Uterus (tissue), 2 donors: ENCODE measurements at regions not wholly inside any gene's neighbourhood (a gene's known extent, or its start where the extent isn't known, plus 50 kb on each side); places are given as distances from the start of the nearest gene placed in this dataset.
"Not testable (repeated sequence)": the region's sequence is repeated elsewhere in the genome, so short reads cannot be mapped to it uniquely, and the experiment has no call there.

ENCODE experiments used
- POLR2A ChIP-seq, 2 donors: fragments of 450-650 bp; IDR thresholded peaks; one replicate each; pipeline ENCODE4 v1.6.1; 2016; ENCODE audit warnings: antibody characterized with exemption in 2 of 2, mild to moderate bottlenecking in 1 of 2, moderate library complexity in 1 of 2
- TF ChIP-seq, protein P1 (sequence below), 4 experiments: fragments of 200-600 bp in 2 of 4; fragments of 450-650 bp in 2 of 4; sonication (generic) in 2 of 4; IDR thresholded peaks; one replicate each; pipeline ENCODE4 v1.5.1; 2016 to 2019; ENCODE audit warnings: antibody characterized with exemption in 4 of 4, mild to moderate bottlenecking in 2 of 4, moderate library complexity in 1 of 4

DNA sequence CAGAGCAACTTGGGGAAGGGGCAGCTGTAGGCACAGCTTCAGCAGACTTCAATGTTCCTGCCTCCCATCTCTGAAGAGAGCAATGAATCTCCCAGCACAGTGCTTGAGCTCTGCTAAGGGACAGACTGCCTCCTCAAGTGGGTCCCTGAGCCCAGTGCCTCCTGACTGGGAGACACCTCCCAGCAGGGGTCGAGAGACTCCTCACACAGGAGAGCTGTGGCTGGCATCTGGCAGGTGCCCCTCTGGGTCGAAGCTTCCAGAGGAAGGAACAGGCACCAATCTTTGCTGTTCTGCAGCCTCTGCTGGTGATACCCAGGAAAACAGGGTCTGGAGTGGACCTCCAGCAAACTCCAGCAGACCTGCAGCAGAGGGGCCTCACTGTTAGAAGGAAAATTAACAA, 563.8 kb downstream of the RWDD3 start:
- TF ChIP-seq, protein P1, sequence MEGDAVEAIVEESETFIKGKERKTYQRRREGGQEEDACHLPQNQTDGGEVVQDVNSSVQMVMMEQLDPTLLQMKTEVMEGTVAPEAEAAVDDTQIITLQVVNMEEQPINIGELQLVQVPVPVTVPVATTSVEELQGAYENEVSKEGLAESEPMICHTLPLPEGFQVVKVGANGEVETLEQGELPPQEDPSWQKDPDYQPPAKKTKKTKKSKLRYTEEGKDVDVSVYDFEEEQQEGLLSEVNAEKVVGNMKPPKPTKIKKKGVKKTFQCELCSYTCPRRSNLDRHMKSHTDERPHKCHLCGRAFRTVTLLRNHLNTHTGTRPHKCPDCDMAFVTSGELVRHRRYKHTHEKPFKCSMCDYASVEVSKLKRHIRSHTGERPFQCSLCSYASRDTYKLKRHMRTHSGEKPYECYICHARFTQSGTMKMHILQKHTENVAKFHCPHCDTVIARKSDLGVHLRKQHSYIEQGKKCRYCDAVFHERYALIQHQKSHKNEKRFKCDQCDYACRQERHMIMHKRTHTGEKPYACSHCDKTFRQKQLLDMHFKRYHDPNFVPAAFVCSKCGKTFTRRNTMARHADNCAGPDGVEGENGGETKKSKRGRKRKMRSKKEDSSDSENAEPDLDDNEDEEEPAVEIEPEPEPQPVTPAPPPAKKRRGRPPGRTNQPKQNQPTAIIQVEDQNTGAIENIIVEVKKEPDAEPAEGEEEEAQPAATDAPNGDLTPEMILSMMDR (IDR thresholded peaks at IDR 0.05): not testable (repeated sequence)
- not testable (repeated sequence) for TF ChIP-seq POLR2A (IDR thresholded peaks at IDR 0.05)
